Effector memory CD4-positive, alpha-beta T cell (primary cell): ENCODE measurements at regions not wholly inside any gene's neighbourhood (a gene's known extent, or its start where the extent isn't known, plus 50 kb on each side); places are given as distances from the start of the nearest gene placed in this dataset.

Experiments
- DNase-seq, 3 donors: peaks; one replicate each; pipeline ENCODE4 v3.0.0-alpha.2; 2020
- H3K27ac ChIP-seq: 2 replicates; pipeline ENCODE4 v1.7.0; 2013; ENCODE audit warnings: mild to moderate bottlenecking, low read length, moderate library complexity; ENCODE audit not compliant: insufficient read depth, poor library complexity, severe bottlenecking
- H3K27me3 ChIP-seq: replicated peaks from 2 replicates; pipeline ENCODE4 v1.7.0; 2013; ENCODE audit warnings: mild to moderate bottlenecking, low read length; ENCODE audit not compliant: insufficient read depth, control insufficient read depth, poor library complexity, severe bottlenecking
- H3K36me3 ChIP-seq: 2 replicates; pipeline ENCODE4 v1.7.0; 2013; ENCODE audit warnings: mild to moderate bottlenecking, low read length, moderate library complexity; ENCODE audit not compliant: control insufficient read depth, insufficient read depth
- H3K4me1 ChIP-seq: 2 replicates; pipeline ENCODE4 v1.7.0; 2013; ENCODE audit warnings: low read length, mild to moderate bottlenecking; ENCODE audit not compliant: control insufficient read depth, insufficient read depth, poor library complexity, severe bottlenecking
- H3K4me3 ChIP-seq: 2 replicates; pipeline ENCODE4 v1.7.0; 2013; ENCODE audit warnings: low read length, low read depth, mild to moderate bottlenecking; ENCODE audit not compliant: insufficient read depth, poor library complexity, severe bottlenecking
- H3K9me3 ChIP-seq: 2 replicates; pipeline ENCODE4 v1.7.0; 2013; ENCODE audit warnings: mild to moderate bottlenecking, low read length, moderate library complexity; ENCODE audit not compliant: control insufficient read depth

GRCh38 chr1:229001467-229002011, 266.3 kb downstream of the RHOU start:
- no peak overlapping the region for H3K27ac ChIP-seq
- H3K36me3 ChIP-seq, result no peaks in the 10 kb centered on the region
- no peak for DNase-seq
- H3K4me1 ChIP-seq, result peaks cover 5% of the 10 kb centered on the region
- no peak overlapping the region for H3K4me3 ChIP-seq
- H3K9me3 ChIP-seq, result no peaks in the 10 kb centered on the region
- no peaks in the 10 kb centered on the region for H3K27me3 ChIP-seq

- no peak overlapping the region for H3K27ac ChIP-seq
- H3K9me3 ChIP-seq, result no peaks in the 10 kb centered on the region
- peaks cover 5% of the 10 kb centered on the region for H3K4me1 ChIP-seq
- no peak for DNase-seq
- H3K4me3 ChIP-seq, result no peak overlapping the region
- no peaks in the 10 kb centered on the region for H3K36me3 ChIP-seq
- no peaks in the 10 kb centered on the region for H3K27me3 ChIP-seq
Measured at GRCh38 chr1:229002037-229002436, 266.8 kb downstream of the RHOU start.

GRCh38 chr1:229002451-229002960, 267.2 kb downstream of the RHOU start:
- no peak overlapping the region for H3K4me3 ChIP-seq
- no peaks in the 10 kb centered on the region for H3K27me3 ChIP-seq
- no peak for DNase-seq
- H3K4me1 ChIP-seq, result peaks cover 5% of the 10 kb centered on the region
- no peaks in the 10 kb centered on the region for H3K9me3 ChIP-seq
- no peaks in the 10 kb centered on the region for H3K36me3 ChIP-seq
- H3K27ac ChIP-seq, result no peak overlapping the region

- no peak overlapping the region for H3K27ac ChIP-seq
- peaks cover 5% of the 10 kb centered on the region for H3K4me1 ChIP-seq
- H3K36me3 ChIP-seq, result no peaks in the 10 kb centered on the region
- no peak for DNase-seq
- H3K9me3 ChIP-seq, result no peaks in the 10 kb centered on the region
- no peak overlapping the region for H3K4me3 ChIP-seq
- no peaks in the 10 kb centered on the region for H3K27me3 ChIP-seq
Measured at GRCh38 chr1:229003233-229004031, 267.5 kb upstream of the RAB4A start.

GRCh38 chr1:229004066-229004833, 266.7 kb upstream of the RAB4A start:
- H3K4me3 ChIP-seq, result no peak overlapping the region
- H3K36me3 ChIP-seq, result no peaks in the 10 kb centered on the region
- DNase-seq, result no peak

GRCh38 chr1:229005097-229005496, 265.8 kb upstream of the RAB4A start:
- Histone ChIP-seq H3K9me3 (no peaks in the 10 kb centered on the region), H3K36me3 (no peaks in the 10 kb centered on the region), H3K27me3 (no peaks in the 10 kb centered on the region), H3K4me1 (peaks cover 5% of the 10 kb centered on the region), H3K27ac (no peak overlapping the region), H3K4me3 (no peak overlapping the region)
- no peak for DNase-seq

More at GRCh38 chr1:229004066-229004833, 266.7 kb upstream of the RAB4A start:
- H3K27ac ChIP-seq, result no peak overlapping the region
- no peaks in the 10 kb centered on the region for H3K27me3 ChIP-seq
- no peaks in the 10 kb centered on the region for H3K9me3 ChIP-seq
- H3K4me1 ChIP-seq, result peaks cover 5% of the 10 kb centered on the region

- no peaks in the 10 kb centered on the region for H3K36me3 ChIP-seq
- no peak overlapping the region for H3K27ac ChIP-seq
- H3K9me3 ChIP-seq, result no peaks in the 10 kb centered on the region
- no peak overlapping the region for H3K4me3 ChIP-seq
- DNase-seq, result no peak
- H3K4me1 ChIP-seq, result peaks cover 5% of the 10 kb centered on the region
- H3K27me3 ChIP-seq, result no peaks in the 10 kb centered on the region
Measured at GRCh38 chr1:229005556-229005955, 265.4 kb upstream of the RAB4A start.

GRCh38 chr1:229006121-229006870, 264.6 kb upstream of the RAB4A start:
- peaks cover 4% of the 10 kb centered on the region for H3K4me1 ChIP-seq
- H3K4me3 ChIP-seq, result no peak overlapping the region
- no peaks in the 10 kb centered on the region for H3K36me3 ChIP-seq
- H3K9me3 ChIP-seq, result no peaks in the 10 kb centered on the region
- H3K27me3 ChIP-seq, result no peaks in the 10 kb centered on the region
- DNase-seq, result no peak
- H3K27ac ChIP-seq, result no peak overlapping the region

GRCh38 chr1:229007167-229007566, 263.7 kb upstream of the RAB4A start:
- DNase-seq, result no peak
- H3K4me3 ChIP-seq, result no peak overlapping the region
- H3K9me3 ChIP-seq, result no peaks in the 10 kb centered on the region

More at GRCh38 chr1:229007167-229007566, 263.7 kb upstream of the RAB4A start:
- Histone ChIP-seq H3K27ac (no peak overlapping the region), H3K36me3 (no peaks in the 10 kb centered on the region), H3K27me3 (no peaks in the 10 kb centered on the region), H3K4me1 (no peaks in the 10 kb centered on the region)
